Fibroblast of lung (primary cell): ENCODE measurements at regions not wholly inside any gene's neighbourhood (a gene's known extent, or its start where the extent isn't known, plus 50 kb on each side); places are given as distances from the start of the nearest gene placed in this dataset.

Experiments
- DNase-seq, 2 donors: peaks; one replicate each; pipeline versions ENCODE4 v3.0.0 to v3.0.0-alpha.2; 2010; ENCODE audit warnings: low read depth in 2 of 2
- H2AFZ ChIP-seq: 2 replicates; pipeline ENCODE4 v1.5.1; 2012; ENCODE audit warnings: low read length, control low read depth, inconsistent platforms
- H3K27ac ChIP-seq: 2 replicates; pipeline ENCODE4 v1.5.1; 2011; ENCODE audit warnings: low read length, control low read depth; ENCODE audit not compliant: insufficient read depth
- H3K27me3 ChIP-seq: 2 replicates; pipeline ENCODE4 v1.5.1; 2011; ENCODE audit warnings: mild to moderate bottlenecking, low read length; ENCODE audit not compliant: control insufficient read depth, insufficient read depth
- H3K36me3 ChIP-seq: 2 replicates; pipeline ENCODE4 v1.5.1; 2011; ENCODE audit warnings: low read length; ENCODE audit not compliant: control insufficient read depth, insufficient read depth
- H3K4me1 ChIP-seq: 2 replicates; pipeline ENCODE4 v1.5.1; 2011; ENCODE audit warnings: low read length; ENCODE audit not compliant: control insufficient read depth, insufficient read depth; ENCODE audit errors: extremely low read depth
- H3K4me2 ChIP-seq: 2 replicates; pipeline ENCODE4 v1.5.1; 2011; ENCODE audit warnings: low read length, control low read depth; ENCODE audit not compliant: insufficient read depth; ENCODE audit errors: extremely low read depth
- H3K4me3 ChIP-seq, 4 experiments: fragments of 200-600 bp in 1 of 4; sonication (generic) in 1 of 4; replicated peaks in 1 of 4; 2 replicates each; pipeline ENCODE4 v1.5.1; 2011 to 2016; ENCODE audit warnings: low read length in 4 of 4, low read depth in 3 of 4, mild to moderate bottlenecking in 3 of 4, control low read depth in 2 of 4, inconsistent platforms in 1 of 4, mixed read lengths in 1 of 4; ENCODE audit not compliant: insufficient read depth in 1 of 4; ENCODE audit errors: control extremely low read depth in 1 of 4
- H3K79me2 ChIP-seq: 2 replicates; pipeline ENCODE4 v1.5.1; 2012; ENCODE audit warnings: mild to moderate bottlenecking, low read length, inconsistent platforms; ENCODE audit not compliant: control insufficient read depth, insufficient read depth
- H3K9ac ChIP-seq: 2 replicates; pipeline ENCODE4 v1.5.1; 2011; ENCODE audit warnings: mild to moderate bottlenecking, low read length, control low read depth; ENCODE audit not compliant: insufficient read depth
- H3K9me3 ChIP-seq: 2 replicates; pipeline ENCODE4 v1.5.1; 2012; ENCODE audit warnings: low read depth, low read length; ENCODE audit not compliant: control insufficient read depth, insufficient read depth
- H4K20me1 ChIP-seq: 2 replicates; pipeline ENCODE4 v1.5.1; 2011; ENCODE audit warnings: low read length; ENCODE audit not compliant: control insufficient read depth, insufficient read depth; ENCODE audit errors: extremely low read depth
- CTCF ChIP-seq, 2 donors: IDR thresholded peaks in 1 of 2; conservative IDR thresholded peaks in 1 of 2; 1 replicate in 1 of 2; 2 replicates in 1 of 2; pipeline ENCODE4 v1.5.1; 2011 to 2012; ENCODE audit warnings: low read length in 2 of 2, control low read depth in 1 of 2, inconsistent platforms in 1 of 2, low read depth in 1 of 2, mild to moderate bottlenecking in 1 of 2
- EZH2 ChIP-seq: IDR thresholded peaks from 2 replicates; pipeline ENCODE4 v1.5.1; 2012; ENCODE audit warnings: low read length, control low read depth, mild to moderate bottlenecking; ENCODE audit errors: missing control alignments

- no peak for TF ChIP-seq CTCF (conservative IDR thresholded peaks at IDR 0.05 in 1 of 2, IDR thresholded peaks at IDR 0.05 in 1 of 2; ENCODE audit: low read depth in 1 of 2, low read length in 2 of 2)
- TF ChIP-seq EZH2 = no peak
These were observed 316.0 kb downstream of the ETS1 start for GRCh38 chr11:128271401-128271800.

GRCh38 chr11:128269466-128269865 is 317.9 kb downstream of the ETS1 start:
- Histone ChIP-seq H3K9ac (no peak overlapping the region), H3K4me1 (no peaks in the 10 kb centered on the region), H3K27ac (no peak overlapping the region), H3K79me2 (no peaks in the 10 kb centered on the region), H2AFZ (no peak overlapping the region), H3K36me3 (no peaks in the 10 kb centered on the region), H3K27me3 (no peaks in the 10 kb centered on the region), H3K4me2 (no peak overlapping the region), H4K20me1 (no peaks in the 10 kb centered on the region), H3K4me3 (no peak overlapping the region), H3K9me3 (no peaks in the 10 kb centered on the region)
- TF ChIP-seq EZH2 (no peak), CTCF (conservative IDR thresholded peaks at IDR 0.05 in 1 of 2, IDR thresholded peaks at IDR 0.05 in 1 of 2; ENCODE audit: low read depth in 1 of 2, low read length in 2 of 2) (no peak)
- no peak for DNase-seq

More at GRCh38 chr11:128271401-128271800, 316.0 kb downstream of the ETS1 start:
- Histone ChIP-seq H3K4me3 (no peak overlapping the region), H3K9ac (no peak overlapping the region), H2AFZ (no peak overlapping the region), H3K9me3 (no peaks in the 10 kb centered on the region), H3K36me3 (no peaks in the 10 kb centered on the region), H3K27me3 (no peaks in the 10 kb centered on the region), H4K20me1 (no peaks in the 10 kb centered on the region), H3K79me2 (no peaks in the 10 kb centered on the region), H3K27ac (no peak overlapping the region), H3K4me2 (no peak overlapping the region), H3K4me1 (no peaks in the 10 kb centered on the region)
- no peak for DNase-seq

- no peak for DNase-seq
- no peaks in the 10 kb centered on the region for H3K9me3 ChIP-seq
- TF ChIP-seq EZH2 = no peak
- TF ChIP-seq CTCF (conservative IDR thresholded peaks at IDR 0.05 in 1 of 2, IDR thresholded peaks at IDR 0.05 in 1 of 2; ENCODE audit: low read depth in 1 of 2, low read length in 2 of 2) = no peak
- no peaks in the 10 kb centered on the region for H3K27me3 ChIP-seq
- no peaks in the 10 kb centered on the region for H3K4me1 ChIP-seq
- no peak overlapping the region for H2AFZ ChIP-seq
- no peaks in the 10 kb centered on the region for H3K36me3 ChIP-seq
- no peak overlapping the region for H3K4me2 ChIP-seq
- H4K20me1 ChIP-seq = no peaks in the 10 kb centered on the region
- no peak overlapping the region for H3K9ac ChIP-seq
- H3K27ac ChIP-seq = no peak overlapping the region
- no peaks in the 10 kb centered on the region for H3K79me2 ChIP-seq
- H3K4me3 ChIP-seq = no peak overlapping the region
These were observed 320.5 kb downstream of the ETS1 start for GRCh38 chr11:128266893-128267292.
